Heart right ventricle (tissue), 16 donors: ENCODE measurements at regions not wholly inside any gene's neighbourhood (a gene's known extent, or its start where the extent isn't known, plus 50 kb on each side); places are given as distances from the start of the nearest gene placed in this dataset.

ENCODE experiments used
- ATAC-seq, 8 donors: fragments of 200-7000 bp; cut with Tn5 transposase; one replicate each; pipeline ENCODE4 v1.9.1; 2020; ENCODE audit warnings: mild to moderate bottlenecking in 8 of 8, moderate library complexity in 8 of 8, moderate number of reproducible peaks in 1 of 8
- DNase-seq, 2 donors: peaks; one replicate each; pipeline ENCODE4 v3.0.0-alpha.2; 2020
- H3K27ac ChIP-seq, 10 donors: fragments of 200-600 bp; sonication (generic) in 2 of 10; one replicate each; pipeline versions ENCODE4 v1.5.0 to v1.8.0; 2020 to 2022; ENCODE audit warnings: mild to moderate bottlenecking in 3 of 10
- H3K27me3 ChIP-seq, 7 donors: fragments of 200-600 bp; one replicate each; pipeline ENCODE4 v1.8.0; 2021 to 2022; ENCODE audit warnings: mild to moderate bottlenecking in 2 of 7
- H3K36me3 ChIP-seq, 9 donors: fragments of 200-600 bp; sonication (generic) in 1 of 9; one replicate each; pipeline versions ENCODE4 v1.5.0 to v1.8.0; 2020 to 2022; ENCODE audit warnings: mild to moderate bottlenecking in 2 of 9
- H3K4me1 ChIP-seq, 9 donors: fragments of 200-600 bp; sonication (generic) in 1 of 9; one replicate each; pipeline versions ENCODE4 v1.5.0 to v1.8.0; 2020 to 2022; ENCODE audit warnings: mild to moderate bottlenecking in 4 of 9
- H3K4me3 ChIP-seq, 10 donors: fragments of 200-600 bp; sonication (generic) in 2 of 10; one replicate each; pipeline versions ENCODE4 v1.5.0 to v1.8.0; 2020 to 2022; ENCODE audit warnings: mild to moderate bottlenecking in 7 of 10, moderate library complexity in 2 of 10
- H3K9me3 ChIP-seq, 11 donors: fragments of 200-600 bp in 10 of 11; sonication (generic) in 2 of 11; one replicate each; pipeline versions ENCODE4 v1.5.0 to v1.8.0; 2013 to 2022; ENCODE audit warnings: mild to moderate bottlenecking in 2 of 11, control low read depth in 1 of 11, moderate library complexity in 1 of 11
- CTCF ChIP-seq, 9 donors: fragments of 200-600 bp; sonication (generic) in 2 of 9; IDR thresholded peaks; one replicate each; pipeline versions ENCODE4 v1.5.0 to v1.8.0; 2021 to 2022; ENCODE audit warnings: antibody characterized with exemption in 9 of 9, mild to moderate bottlenecking in 5 of 9, moderate library complexity in 1 of 9
- WGBS, 2 donors: extraction: QIAGEN DNeasy Blood & Tissue Kit; methylation state at CpG; one replicate each; pipeline ENCODE4 v1.1.7; 2013; ENCODE audit warnings: inconsistent platforms in 1 of 2; 5-methylcytosine and 5-hydroxymethylcytosine counted together
- intact Hi-C, 10 donors: fragments of 100-400 bp; cut with DNase I; formaldehyde crosslinking; loops; one replicate each; pipeline versions ENCODE4 v1.11.1 to v1.14.2; 2022
- donor health status: Arrhythmogenic right ventricular cardiomyopathy.
- donor health status: ischemic (EF 13 %, LVEDD 7.1; RV severe dilation, severe dysfunction).
- donor health status: healthy with polysubstance abuse.
- donor health status: DM: no; HTN: yes; CAD: no.
- donor health status: DM: no; HTN: no; CAD: no.
- donor health status: ischemic (EF 25% LVEDD 6.9; RV normal size, moderate dysfunction).
- donor health status: ischemic (EF 25% LVEDD 5.7; RV mildly dilated, moderate dysfunction).
- donor health status: healthy.
- donor health status: DM: yes; HTN: yes; CAD: no.
- donor health status: Ischemic cardiomyopathy.
- donor health status: ischemic (EF 35%, LVEDD 5.7; RV mildly dilated, moderate dysfunction).
- donor health status: nonischemic (EF 11% LVEDD 7.7; RV severe dilation, severe dysfunction).
- donor health status: DM: yes; HTN: yes; CAD: no.
- donor health status: PGD.
- donor health status: ischemic (EF 29% LVEDD 5.4; RV normal size, mild dysfunction).
- donor health status: nonischemic (EF 23%, LVEDD 6.1; RV moderate dilation, normal function).

GRCh38 chr2:239695106-239695727 is 294.4 kb upstream of the HDAC4 start:
- no peak overlapping the region for H3K4me3 ChIP-seq
- H3K9me3 ChIP-seq, result no peaks in the 10 kb centered on the region
- no peak for DNase-seq
- TF ChIP-seq CTCF (IDR thresholded peaks at IDR 0.05), result no peak
- WGBS, 2 donors, result 89 to 90% methylated on average over 6 of the region's 6 CpGs
- intact Hi-C loops, result no loop called here
- no peaks in the 10 kb centered on the region for H3K36me3 ChIP-seq
- H3K27me3 ChIP-seq, result peaks cover 0 to 31% (median 0%) of the 10 kb centered on the region in 7 donors
- H3K4me1 ChIP-seq, result peaks cover 0 to 8% (median 3%) of the 10 kb centered on the region in 9 donors
- H3K27ac ChIP-seq, result no peak overlapping the region
- no peak for ATAC-seq

GRCh38 chr2:239694487-239694886 is 293.7 kb upstream of the HDAC4 start:
- DNase-seq, result no peak
- H3K27me3 ChIP-seq, result peaks cover 0 to 31% (median 0%) of the 10 kb centered on the region in 7 donors
- H3K4me3 ChIP-seq, result no peak overlapping the region
- no peak for TF ChIP-seq CTCF (IDR thresholded peaks at IDR 0.05)
- H3K4me1 ChIP-seq, result peaks cover 0 to 8% (median 3%) of the 10 kb centered on the region in 9 donors
- no peaks in the 10 kb centered on the region for H3K36me3 ChIP-seq
- intact Hi-C loops, result no loop called here
- H3K27ac ChIP-seq, result no peak overlapping the region
- ATAC-seq, result no peak
- H3K9me3 ChIP-seq, result no peaks in the 10 kb centered on the region
- 67 to 79% methylated on average over 4 of the region's 4 CpGs for WGBS, 2 donors

GRCh38 chr2:239693761-239694415 is 293.1 kb upstream of the HDAC4 start:
- H3K4me3 ChIP-seq, result no peak overlapping the region
- intact Hi-C loops, result no loop called here
- WGBS, 2 donors, result 76 to 82% methylated on average over 9 of the region's 9 CpGs

GRCh38 chr2:239693330-239693729 is 292.5 kb upstream of the HDAC4 start:
- no peak for ATAC-seq
- peaks cover 0 to 8% (median 3%) of the 10 kb centered on the region in 9 donors for H3K4me1 ChIP-seq
- no peak for DNase-seq
- peaks cover 0 to 31% (median under 1%) of the 10 kb centered on the region in 7 donors for H3K27me3 ChIP-seq
- H3K27ac ChIP-seq, result no peak overlapping the region
- no peaks in the 10 kb centered on the region for H3K9me3 ChIP-seq
- WGBS, 2 donors, result 75 to 89% methylated on average over 11 of the region's 11 CpGs
- TF ChIP-seq CTCF (IDR thresholded peaks at IDR 0.05), result no peak
- intact Hi-C loops, result no loop called here
- no peaks in the 10 kb centered on the region for H3K36me3 ChIP-seq
- H3K4me3 ChIP-seq, result no peak overlapping the region

More at GRCh38 chr2:239693761-239694415, 293.1 kb upstream of the HDAC4 start:
- DNase-seq, result no peak
- ATAC-seq, result no peak
- Histone ChIP-seq H3K36me3 (no peaks in the 10 kb centered on the region), H3K9me3 (no peaks in the 10 kb centered on the region), H3K4me1 (peaks cover 0 to 8% (median 3%) of the 10 kb centered on the region in 9 donors), H3K27ac (no peak overlapping the region), H3K27me3 (peaks cover 0 to 31% (median 0%) of the 10 kb centered on the region in 7 donors)
- no peak for TF ChIP-seq CTCF (IDR thresholded peaks at IDR 0.05)
